Activated naive CD4-positive, alpha-beta T cell treated with Interleukin-2 at 50 U/mL for 16 hours (primary cell): ENCODE measurements at regions not wholly inside any gene's neighbourhood (a gene's known extent, or its start where the extent isn't known, plus 50 kb on each side); places are given as distances from the start of the nearest gene placed in this dataset.
A peak's percentile ranks its signal among the peaks of the same experiment; 100 is the strongest.

Source experiments
- DNase-seq: peaks from one replicate; pipeline ENCODE4 v3.0.0-alpha.2; 2020

DNA sequence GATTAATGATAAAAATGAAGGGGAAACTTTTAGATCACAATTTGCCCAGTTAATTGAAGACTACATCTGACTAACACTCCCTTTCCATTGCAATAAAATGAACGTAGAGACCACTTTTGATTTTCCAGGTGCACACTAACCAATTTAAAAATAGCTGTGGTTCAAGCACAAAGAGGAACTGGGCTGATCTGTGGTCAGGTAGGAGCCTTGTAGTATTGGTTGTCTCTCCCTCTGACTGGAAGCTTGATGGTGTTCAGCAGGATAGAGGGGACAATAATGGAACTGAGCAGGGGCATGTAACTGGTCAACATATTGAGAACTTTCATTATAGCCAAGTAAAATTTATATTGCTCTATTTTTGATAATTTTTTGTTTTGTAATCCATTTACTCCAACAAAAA is 886.8 kb upstream of the SEMA6A start:
- DNase-seq, result no peak

GRCh38 chr5:117457656-117458055 is 883.0 kb upstream of the SEMA6A start:
- DNase-seq, result no peak

GRCh38 chr5:117456866-117457470 is 882.3 kb upstream of the SEMA6A start:
- DNase-seq, result no peak

- DNase-seq, result no peak
These were observed 880.9 kb upstream of the SEMA6A start for GRCh38 chr5:117455236-117456233.

GRCh38 chr5:117454716-117455212 is 880.1 kb upstream of the SEMA6A start:
- peak; percentile 33 for DNase-seq

DNA sequence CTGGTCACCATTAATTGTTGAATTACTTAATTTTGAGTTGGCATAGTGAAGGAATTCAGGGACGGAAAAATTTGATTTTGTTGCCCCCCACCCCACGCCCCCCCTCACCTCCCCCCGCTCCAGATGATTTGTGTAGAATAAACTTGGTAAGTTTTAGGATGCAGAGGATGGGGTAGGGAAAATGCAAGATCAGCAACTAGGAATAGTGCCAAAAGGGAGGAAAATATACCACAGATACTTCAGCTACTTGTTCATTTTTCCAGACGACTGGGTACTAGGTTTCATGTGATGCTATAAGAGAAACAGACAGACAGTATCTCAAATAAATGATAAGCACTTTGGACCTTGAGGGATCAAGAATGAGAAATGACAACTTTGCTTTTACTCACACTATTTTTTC is 862.2 kb upstream of the SEMA6A start:
- DNase-seq, result no peak

GRCh38 chr5:117435203-117435602 is 860.6 kb upstream of the SEMA6A start:
- DNase-seq, result no peak

- no peak for DNase-seq
These were observed 859.6 kb upstream of the SEMA6A start for GRCh38 chr5:117434254-117434653.

GRCh38 chr5:117433818-117434217 is 859.2 kb upstream of the SEMA6A start:
- DNase-seq, result no peak

DNA sequence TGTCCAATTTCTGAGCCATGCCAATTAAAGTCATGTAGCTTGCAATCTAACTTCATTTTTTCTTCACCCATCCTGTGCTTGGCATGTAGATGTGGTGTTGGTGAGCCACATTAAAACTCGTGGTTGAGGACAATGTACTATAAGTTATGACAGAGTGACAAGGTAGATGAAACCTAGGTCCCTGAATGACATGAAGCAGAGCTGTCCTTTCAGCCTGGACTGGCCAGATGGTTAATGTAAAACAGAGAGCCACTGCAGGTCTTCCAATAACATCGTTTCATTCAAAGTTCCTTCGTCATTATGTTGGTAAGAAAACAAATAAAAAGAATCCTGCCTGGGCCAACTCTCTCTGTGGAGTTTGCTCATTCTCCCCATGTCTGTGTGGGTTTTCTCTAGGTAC is 856.5 kb upstream of the SEMA6A start:
- DNase-seq, result no peak

- no peak for DNase-seq
These were observed 850.5 kb upstream of the SEMA6A start for GRCh38 chr5:117425163-117425562.

DNA sequence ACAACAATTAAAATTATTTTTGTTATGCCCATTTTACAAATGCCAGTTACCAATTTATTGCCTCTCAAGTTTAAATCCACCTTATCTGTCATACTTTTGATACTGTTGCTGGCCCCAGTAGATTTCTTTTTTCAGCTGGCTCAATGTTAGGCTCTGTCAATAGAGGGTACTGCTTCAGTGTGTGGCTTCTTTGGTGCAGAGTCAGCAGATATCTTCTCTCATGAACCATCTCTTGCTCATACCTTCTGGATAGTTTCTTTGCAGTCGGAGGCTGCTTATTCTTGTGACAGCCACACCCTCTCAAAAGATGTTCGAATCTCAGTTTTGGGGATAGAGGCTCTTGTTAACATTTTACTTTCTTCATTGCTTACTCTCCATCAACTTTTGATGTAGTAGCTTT is 849.9 kb upstream of the SEMA6A start:
- DNase-seq, result no peak

DNA sequence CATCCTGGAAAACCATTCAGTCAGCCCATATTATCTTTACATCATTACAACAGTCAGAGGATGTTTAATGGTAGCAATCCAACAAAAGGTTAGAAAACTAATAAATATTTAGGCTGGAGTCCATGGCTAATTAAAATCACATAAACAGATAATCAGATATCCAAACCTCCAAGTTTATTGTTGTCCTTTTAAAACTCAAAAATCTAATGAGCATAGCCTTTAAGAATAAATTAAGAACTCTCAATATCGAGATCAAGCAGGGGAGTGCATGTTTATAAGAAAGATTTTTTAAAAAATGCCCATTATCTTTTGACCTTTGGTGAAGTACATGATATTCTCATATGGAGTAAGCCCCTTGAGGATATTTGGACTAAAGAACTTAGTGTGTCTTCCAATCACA is 842.9 kb upstream of the SEMA6A start:
- no peak for DNase-seq

- no peak for DNase-seq
These were observed 840.3 kb upstream of the SEMA6A start for GRCh38 chr5:117414926-117415325.

DNA sequence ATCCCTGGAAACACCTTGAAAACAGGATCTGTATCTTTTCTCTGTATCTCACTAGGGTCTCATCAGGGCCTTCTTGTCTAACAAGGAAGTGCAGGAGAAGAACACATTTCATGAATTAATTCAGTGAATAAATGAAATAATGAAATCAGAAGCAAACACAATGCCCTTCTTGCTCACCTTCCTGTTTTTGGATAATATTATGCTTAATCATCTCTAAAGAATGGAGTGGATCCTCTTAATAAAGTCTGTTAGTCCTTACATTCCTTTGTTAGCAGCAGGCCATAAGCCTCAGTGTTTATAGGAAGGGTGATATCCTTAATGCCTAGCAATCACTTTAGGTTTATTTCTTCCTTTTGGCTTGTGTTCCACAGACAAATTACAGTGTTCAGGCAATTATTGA is 837.1 kb upstream of the SEMA6A start:
- no peak for DNase-seq

DNA sequence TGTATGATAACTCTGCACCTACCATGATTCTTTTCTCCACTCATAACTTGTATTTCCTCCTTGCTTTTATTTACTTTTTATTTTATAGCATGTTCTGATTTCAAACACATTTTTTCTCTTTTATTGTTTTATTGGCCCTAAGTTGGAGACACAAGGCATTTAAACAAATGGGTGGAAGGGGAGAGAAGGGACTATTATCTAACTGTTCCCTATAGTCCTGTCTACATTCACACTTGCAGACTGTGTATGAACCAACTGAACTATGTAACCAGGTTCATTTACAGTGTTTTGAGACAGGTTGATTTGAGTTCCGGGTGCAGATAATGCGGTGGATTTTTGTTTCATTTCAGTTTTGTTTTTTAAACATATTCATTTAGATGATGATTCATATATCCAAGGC is 830.6 kb upstream of the SEMA6A start:
- DNase-seq, result no peak

DNA sequence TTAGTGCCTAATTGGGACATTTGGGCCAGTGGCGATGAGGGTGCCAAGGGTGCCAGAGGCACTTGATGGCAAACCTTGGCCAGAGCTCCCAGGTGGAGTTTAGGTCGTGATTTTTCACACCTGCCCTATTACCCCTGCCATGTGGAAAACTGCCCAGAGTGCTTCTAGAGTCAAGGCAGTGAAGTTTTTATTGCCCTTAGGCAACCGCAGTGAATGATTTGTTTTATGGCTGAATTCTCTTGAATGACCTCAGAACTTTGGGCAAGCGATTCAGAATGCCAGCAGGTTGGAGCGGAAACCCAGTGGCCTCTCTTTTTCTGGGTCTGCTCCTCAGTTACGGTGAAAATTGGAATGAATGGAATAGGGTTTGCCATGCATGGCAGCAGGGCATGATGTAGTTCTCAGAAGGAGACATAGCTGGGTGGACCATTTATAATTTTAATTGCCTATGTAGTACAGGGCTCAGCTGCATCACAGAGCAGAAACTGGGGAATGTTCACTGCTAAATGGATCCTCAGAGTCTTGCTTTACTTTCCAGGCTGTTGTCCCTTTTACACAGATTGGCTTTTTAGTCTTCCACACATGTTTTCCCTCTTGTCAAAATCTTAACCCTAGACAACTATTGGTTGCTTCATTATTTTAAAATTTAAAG is 820.0 kb upstream of the SEMA6A start:
- no peak for DNase-seq

- no peak for DNase-seq
These were observed 818.5 kb upstream of the SEMA6A start for GRCh38 chr5:117393125-117393524.

- DNase-seq, result no peak
These were observed 805.7 kb upstream of the SEMA6A start for GRCh38 chr5:117380316-117380715.

GRCh38 chr5:117379521-117379920 is 804.9 kb upstream of the SEMA6A start:
- DNase-seq, result no peak

DNA sequence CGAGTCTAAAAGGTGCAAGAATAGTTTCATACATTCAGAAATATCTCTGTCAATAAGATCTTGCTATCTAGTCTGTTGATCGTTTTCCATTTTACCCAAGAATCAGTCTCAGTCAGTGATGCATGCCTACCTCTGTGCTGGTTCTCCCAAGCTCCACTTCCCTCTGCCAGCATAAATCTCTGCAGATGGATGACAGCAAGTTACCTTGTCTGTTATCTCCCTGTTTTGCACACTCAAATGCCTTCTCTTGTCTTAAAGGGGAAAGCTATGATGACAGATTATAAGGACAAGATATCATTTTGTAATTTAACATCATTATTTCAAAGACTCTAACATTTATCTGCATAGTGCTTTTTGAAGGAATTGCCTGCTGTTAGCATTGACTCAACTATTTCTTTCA is 802.1 kb upstream of the SEMA6A start:
- DNase-seq, result no peak

DNA sequence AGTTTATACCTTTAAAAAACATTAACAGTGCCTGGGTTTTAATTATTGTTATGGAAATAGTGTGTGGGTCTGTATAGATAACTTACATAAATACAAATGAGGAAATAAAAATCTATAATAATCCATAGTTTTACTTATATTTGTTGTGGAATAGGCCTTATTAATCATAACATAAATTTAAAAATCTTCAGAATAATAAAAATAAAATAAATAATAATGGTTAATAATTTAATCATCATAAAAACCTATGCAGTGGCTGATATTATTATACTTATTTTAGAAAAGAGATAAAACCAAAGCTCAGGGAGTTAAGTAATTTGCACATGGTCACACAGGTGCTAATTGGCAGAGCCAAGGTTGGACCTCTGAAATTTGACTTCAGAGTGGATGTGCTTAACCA is 785.3 kb upstream of the SEMA6A start:
- DNase-seq, result no peak

- no peak for DNase-seq
These were observed 783.3 kb upstream of the SEMA6A start for GRCh38 chr5:117357886-117358285.

DNA sequence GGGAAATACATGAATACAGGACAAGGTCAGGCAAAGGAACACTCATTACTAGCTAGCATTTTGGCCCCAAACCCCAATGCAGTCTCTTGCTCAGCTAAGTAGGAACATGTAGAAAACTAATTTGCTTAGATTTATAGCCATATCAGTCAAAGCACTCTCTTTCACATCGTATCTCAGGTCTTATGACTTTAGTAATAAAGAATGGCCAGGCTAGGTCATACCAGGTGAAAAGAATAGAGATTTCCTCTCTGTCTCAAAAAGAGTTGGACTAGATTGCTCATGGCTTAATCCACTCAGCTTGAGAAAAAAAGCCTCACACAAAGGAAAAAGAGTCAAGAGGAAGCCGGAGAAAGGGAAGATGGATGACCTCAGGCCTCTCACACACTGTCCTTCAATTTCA is 772.7 kb upstream of the SEMA6A start:
- DNase-seq, result no peak
